ENCODE measurements at regions not wholly inside any gene's neighbourhood (a gene's known extent, or its start where the extent isn't known, plus 50 kb on each side); places are given as distances from the start of the nearest gene placed in this dataset.

- no peak for DNase-seq
Measured at GRCh38 chr4:122512430-122512829, 55.9 kb upstream of the IL2 start.

GRCh38 chr4:122508083-122508482, 51.6 kb upstream of the IL2 start:
- DNase-seq, result no peak
